GM20000 (cell line): ENCODE measurements at regions not wholly inside any gene's neighbourhood (a gene's known extent, or its start where the extent isn't known, plus 50 kb on each side); places are given as distances from the start of the nearest gene placed in this dataset.

Experiments
- DNase-seq: peaks from one replicate; pipeline ENCODE4 v3.0.0; 2012; ENCODE audit warnings: low spot score
- TF ChIP-seq, protein P1 (sequence below): IDR thresholded peaks from 2 replicates; pipeline ENCODE4 v1.5.1; 2012; ENCODE audit warnings: mild to moderate bottlenecking, control low read depth; ENCODE audit errors: extremely low read depth, missing control alignments

DNA sequence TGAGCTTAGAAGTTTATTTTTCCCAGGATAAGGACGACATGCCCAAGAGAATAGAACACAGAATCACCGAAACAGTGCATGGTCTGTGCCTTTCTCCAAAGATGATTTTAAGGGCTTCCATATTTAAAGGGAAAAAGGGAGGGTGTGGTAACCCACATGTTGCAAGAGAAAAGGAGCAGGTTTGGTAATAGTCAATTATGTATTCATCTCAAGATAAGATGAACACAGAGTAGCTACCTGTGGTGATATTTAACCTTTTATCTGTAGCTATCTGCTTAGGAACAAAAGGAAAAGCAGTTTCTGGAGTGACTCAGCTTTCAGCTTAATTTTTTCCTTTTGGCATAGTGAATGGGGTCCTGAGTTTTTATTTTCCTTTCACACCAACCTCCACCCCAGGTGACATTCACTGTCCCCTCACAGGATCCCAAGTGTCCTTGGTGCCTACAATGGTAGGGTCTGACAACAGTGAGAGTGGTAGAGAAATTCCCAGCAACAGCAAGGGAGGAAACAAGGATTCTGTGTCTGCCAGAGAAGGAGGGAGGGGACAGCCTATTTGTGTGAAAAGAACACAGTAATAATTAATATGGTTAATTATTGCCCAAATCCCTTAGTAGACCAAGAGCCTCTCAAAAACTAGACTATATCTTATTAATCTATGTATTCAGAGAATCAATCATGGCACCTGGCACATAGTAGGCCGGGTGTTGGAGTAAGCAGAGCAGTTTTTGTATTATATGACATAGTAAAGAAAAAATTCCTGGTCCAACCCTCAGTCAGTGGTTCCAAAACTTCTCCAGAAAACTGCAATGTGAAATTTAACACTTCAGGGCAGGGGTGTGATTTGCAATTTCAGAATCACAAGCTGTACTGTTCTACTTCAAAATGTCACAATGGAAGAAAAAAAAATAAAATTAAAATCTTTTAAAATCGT is 154.5 kb downstream of the PHLDA1 start:
- TF ChIP-seq, protein P1, sequence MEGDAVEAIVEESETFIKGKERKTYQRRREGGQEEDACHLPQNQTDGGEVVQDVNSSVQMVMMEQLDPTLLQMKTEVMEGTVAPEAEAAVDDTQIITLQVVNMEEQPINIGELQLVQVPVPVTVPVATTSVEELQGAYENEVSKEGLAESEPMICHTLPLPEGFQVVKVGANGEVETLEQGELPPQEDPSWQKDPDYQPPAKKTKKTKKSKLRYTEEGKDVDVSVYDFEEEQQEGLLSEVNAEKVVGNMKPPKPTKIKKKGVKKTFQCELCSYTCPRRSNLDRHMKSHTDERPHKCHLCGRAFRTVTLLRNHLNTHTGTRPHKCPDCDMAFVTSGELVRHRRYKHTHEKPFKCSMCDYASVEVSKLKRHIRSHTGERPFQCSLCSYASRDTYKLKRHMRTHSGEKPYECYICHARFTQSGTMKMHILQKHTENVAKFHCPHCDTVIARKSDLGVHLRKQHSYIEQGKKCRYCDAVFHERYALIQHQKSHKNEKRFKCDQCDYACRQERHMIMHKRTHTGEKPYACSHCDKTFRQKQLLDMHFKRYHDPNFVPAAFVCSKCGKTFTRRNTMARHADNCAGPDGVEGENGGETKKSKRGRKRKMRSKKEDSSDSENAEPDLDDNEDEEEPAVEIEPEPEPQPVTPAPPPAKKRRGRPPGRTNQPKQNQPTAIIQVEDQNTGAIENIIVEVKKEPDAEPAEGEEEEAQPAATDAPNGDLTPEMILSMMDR, result no peak

GRCh38 chr12:75874441-75874840 is 157.1 kb downstream of the PHLDA1 start:
- no peak for DNase-seq
- TF ChIP-seq, protein P1, result no peak

More for the DNA sequence above, 154.5 kb downstream of the PHLDA1 start:
- DNase-seq, result no peak

- DNase-seq, result no peak
- TF ChIP-seq, protein P1, result no peak
These were observed 158.8 kb downstream of the PHLDA1 start for GRCh38 chr12:75872762-75873161.

DNA sequence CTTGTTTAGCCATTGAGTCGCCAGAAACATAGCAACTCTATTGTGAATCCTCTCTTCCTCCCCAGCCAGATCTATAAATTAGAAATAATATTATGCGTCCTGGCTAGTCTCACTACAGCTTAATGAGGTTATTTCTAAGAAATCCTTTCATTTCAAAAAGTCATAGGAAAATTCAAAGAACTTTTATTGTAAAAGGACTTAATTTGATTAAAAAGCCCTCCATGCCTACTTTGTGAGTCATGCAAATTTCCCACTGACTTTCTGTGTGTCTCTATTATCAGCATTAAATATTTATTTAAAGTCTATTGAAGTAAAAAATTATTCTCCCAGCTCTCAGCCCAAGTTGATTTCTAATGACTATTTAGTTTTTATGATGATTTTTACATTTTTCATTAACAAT is 160.7 kb downstream of the PHLDA1 start:
- TF ChIP-seq, protein P1, result no peak
- DNase-seq, result no peak

GRCh38 chr12:75868501-75868900 is 163.1 kb downstream of the PHLDA1 start:
- no peak for DNase-seq
- TF ChIP-seq, protein P1, result no peak

- TF ChIP-seq, protein P1, result no peak
- DNase-seq, result no peak
These were observed 166.3 kb downstream of the PHLDA1 start for GRCh38 chr12:75865315-75865714.

- TF ChIP-seq, protein P1, result no peak
- no peak for DNase-seq
These were observed 167.4 kb downstream of the PHLDA1 start for GRCh38 chr12:75864161-75864560.
